ENCODE measurements at regions not wholly inside any gene's neighbourhood (a gene's known extent, or its start where the extent isn't known, plus 50 kb on each side); places are given as distances from the start of the nearest gene placed in this dataset.

DNA sequence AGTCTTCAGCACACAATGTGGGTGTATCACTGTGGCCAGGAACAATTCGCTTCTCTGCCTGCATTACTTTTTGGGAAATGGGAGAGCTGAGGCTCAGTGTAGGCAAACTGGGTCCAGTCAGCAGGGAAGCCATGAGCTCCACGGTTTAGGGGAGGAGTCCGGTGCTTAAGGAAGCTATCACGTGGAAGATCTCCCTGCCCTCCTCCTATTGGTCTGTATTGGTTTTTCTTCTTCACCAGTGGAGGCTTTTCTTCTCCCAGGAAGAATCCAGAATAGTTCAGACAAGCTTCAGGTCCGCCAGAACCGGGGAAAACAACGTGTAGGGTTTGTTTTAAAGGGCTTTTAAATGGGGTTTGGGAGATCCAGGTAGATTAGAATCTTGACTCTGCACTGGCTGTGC is 156.2 kb upstream of the CAMK1G start:
- no peak for TF ChIP-seq RAD21 (IDR thresholded peaks at IDR 0.05; ENCODE audit: low read depth)
- TF ChIP-seq TEAD4 (IDR thresholded peaks at IDR 0.05): no peak
- TF ChIP-seq ZBTB7A (IDR thresholded peaks at IDR 0.05; ENCODE audit: low read depth): no peak
- TF ChIP-seq CEBPB (IDR thresholded peaks at IDR 0.05): no peak
- TF ChIP-seq FOXM1 (IDR thresholded peaks at IDR 0.05; ENCODE audit: borderline replicate concordance, low read depth): no peak
- TF ChIP-seq CREB1 (IDR thresholded peaks at IDR 0.05; ENCODE audit: low read depth): no peak
- TF ChIP-seq NFIC (IDR thresholded peaks at IDR 0.05): no peak
- no peak for TF ChIP-seq YY1 (IDR thresholded peaks at IDR 0.05; ENCODE audit: low read depth)
- TF ChIP-seq, protein P1, sequence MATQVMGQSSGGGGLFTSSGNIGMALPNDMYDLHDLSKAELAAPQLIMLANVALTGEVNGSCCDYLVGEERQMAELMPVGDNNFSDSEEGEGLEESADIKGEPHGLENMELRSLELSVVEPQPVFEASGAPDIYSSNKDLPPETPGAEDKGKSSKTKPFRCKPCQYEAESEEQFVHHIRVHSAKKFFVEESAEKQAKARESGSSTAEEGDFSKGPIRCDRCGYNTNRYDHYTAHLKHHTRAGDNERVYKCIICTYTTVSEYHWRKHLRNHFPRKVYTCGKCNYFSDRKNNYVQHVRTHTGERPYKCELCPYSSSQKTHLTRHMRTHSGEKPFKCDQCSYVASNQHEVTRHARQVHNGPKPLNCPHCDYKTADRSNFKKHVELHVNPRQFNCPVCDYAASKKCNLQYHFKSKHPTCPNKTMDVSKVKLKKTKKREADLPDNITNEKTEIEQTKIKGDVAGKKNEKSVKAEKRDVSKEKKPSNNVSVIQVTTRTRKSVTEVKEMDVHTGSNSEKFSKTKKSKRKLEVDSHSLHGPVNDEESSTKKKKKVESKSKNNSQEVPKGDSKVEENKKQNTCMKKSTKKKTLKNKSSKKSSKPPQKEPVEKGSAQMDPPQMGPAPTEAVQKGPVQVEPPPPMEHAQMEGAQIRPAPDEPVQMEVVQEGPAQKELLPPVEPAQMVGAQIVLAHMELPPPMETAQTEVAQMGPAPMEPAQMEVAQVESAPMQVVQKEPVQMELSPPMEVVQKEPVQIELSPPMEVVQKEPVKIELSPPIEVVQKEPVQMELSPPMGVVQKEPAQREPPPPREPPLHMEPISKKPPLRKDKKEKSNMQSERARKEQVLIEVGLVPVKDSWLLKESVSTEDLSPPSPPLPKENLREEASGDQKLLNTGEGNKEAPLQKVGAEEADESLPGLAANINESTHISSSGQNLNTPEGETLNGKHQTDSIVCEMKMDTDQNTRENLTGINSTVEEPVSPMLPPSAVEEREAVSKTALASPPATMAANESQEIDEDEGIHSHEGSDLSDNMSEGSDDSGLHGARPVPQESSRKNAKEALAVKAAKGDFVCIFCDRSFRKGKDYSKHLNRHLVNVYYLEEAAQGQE (IDR thresholded peaks at IDR 0.05; ENCODE audit: low read depth): no peak
- TF ChIP-seq TAF1 (IDR thresholded peaks at IDR 0.05; ENCODE audit: low read depth): no peak

DNA sequence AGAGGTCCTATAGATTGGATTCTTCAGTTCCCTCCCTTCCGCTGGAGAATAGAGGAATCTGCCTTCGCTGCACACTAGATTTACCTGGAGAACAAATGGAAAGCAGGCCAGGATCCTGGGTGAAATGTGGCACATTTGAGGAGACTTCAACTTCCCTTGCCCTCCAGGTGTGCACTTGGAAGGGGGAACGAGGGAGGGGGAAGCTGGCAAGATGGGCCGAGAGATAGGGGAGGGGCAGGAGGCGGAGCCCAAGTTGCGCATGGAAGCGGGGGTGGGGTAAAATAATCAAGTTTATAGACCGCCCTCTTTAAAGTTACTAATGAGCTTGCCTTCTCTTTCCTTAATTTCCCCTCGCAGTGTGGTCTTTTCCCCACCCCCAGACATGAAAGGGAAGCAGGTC is 155.7 kb upstream of the CAMK1G start:
- TF ChIP-seq FOXM1 (IDR thresholded peaks at IDR 0.05; ENCODE audit: borderline replicate concordance, low read depth): no peak
- no peak for TF ChIP-seq ZBTB7A (IDR thresholded peaks at IDR 0.05; ENCODE audit: low read depth)
- TF ChIP-seq, protein P2, sequence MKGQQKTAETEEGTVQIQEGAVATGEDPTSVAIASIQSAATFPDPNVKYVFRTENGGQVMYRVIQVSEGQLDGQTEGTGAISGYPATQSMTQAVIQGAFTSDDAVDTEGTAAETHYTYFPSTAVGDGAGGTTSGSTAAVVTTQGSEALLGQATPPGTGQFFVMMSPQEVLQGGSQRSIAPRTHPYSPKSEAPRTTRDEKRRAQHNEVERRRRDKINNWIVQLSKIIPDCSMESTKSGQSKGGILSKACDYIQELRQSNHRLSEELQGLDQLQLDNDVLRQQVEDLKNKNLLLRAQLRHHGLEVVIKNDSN (IDR thresholded peaks at IDR 0.05): no peak
- no peak for TF ChIP-seq YY1 (IDR thresholded peaks at IDR 0.05; ENCODE audit: low read depth)
- TF ChIP-seq, protein P1 (IDR thresholded peaks at IDR 0.05; ENCODE audit: low read depth): no peak
- TF ChIP-seq RAD21 (IDR thresholded peaks at IDR 0.05; ENCODE audit: low read depth): no peak
- no peak for TF ChIP-seq TAF1 (IDR thresholded peaks at IDR 0.05; ENCODE audit: low read depth)
- TF ChIP-seq EGR1 (IDR thresholded peaks at IDR 0.05): no peak
- no peak for TF ChIP-seq CEBPB (IDR thresholded peaks at IDR 0.05)

DNA sequence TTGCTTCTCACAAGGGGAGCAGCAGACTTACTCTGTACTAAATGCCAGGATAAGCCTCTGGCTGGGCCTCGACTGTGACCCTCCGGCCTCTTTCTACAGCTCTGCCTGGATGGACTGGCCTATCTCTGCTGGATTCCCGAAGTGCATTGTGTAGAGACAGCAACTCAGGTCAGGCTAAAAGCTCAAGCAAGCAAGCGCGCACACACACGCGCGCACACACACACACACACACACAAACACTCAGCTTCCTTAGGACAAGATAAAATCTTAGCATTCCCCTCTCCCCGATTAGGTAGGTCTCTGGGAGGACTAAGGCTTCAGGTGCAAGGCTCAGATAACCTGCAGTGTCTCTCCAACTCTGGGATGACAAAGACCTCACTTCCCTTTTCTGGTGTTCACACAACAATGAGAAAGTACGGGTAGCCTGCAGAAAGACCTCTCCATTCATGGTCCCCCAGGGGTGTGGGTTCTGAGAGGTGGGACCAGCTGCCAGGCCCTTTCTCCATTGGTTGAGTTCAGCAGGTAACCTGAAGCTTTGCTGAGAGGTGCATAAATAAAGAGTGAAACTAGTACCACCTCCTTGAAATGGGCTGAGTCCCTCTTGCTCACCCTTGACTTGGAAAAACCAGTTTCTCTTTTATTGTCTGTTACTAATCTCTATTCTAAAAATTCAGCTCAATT is 155.1 kb upstream of the CAMK1G start:
- TF ChIP-seq EGR1 (IDR thresholded peaks at IDR 0.05): no peak
- no peak for TF ChIP-seq CEBPB (IDR thresholded peaks at IDR 0.05)
- no peak for TF ChIP-seq TCF12 (IDR thresholded peaks at IDR 0.05; ENCODE audit: low read depth)
- no peak for TF ChIP-seq CREB1 (IDR thresholded peaks at IDR 0.05; ENCODE audit: low read depth)
- TF ChIP-seq EP300 (IDR thresholded peaks at IDR 0.05; ENCODE audit: borderline replicate concordance): no peak
- no peak for TF ChIP-seq RAD21 (IDR thresholded peaks at IDR 0.05; ENCODE audit: low read depth)
- no peak for TF ChIP-seq ZBTB7A (IDR thresholded peaks at IDR 0.05; ENCODE audit: low read depth)
- TF ChIP-seq, protein P2 (IDR thresholded peaks at IDR 0.05): no peak
- no peak for TF ChIP-seq TEAD4 (IDR thresholded peaks at IDR 0.05)
- no peak for TF ChIP-seq FOXM1 (IDR thresholded peaks at IDR 0.05; ENCODE audit: borderline replicate concordance, low read depth)
- TF ChIP-seq TAF1 (IDR thresholded peaks at IDR 0.05; ENCODE audit: low read depth): no peak
- TF ChIP-seq YY1 (IDR thresholded peaks at IDR 0.05; ENCODE audit: low read depth): no peak
- TF ChIP-seq, protein P1 (IDR thresholded peaks at IDR 0.05; ENCODE audit: low read depth): no peak
- no peak for TF ChIP-seq NFIC (IDR thresholded peaks at IDR 0.05)
- TF ChIP-seq, protein P3, sequence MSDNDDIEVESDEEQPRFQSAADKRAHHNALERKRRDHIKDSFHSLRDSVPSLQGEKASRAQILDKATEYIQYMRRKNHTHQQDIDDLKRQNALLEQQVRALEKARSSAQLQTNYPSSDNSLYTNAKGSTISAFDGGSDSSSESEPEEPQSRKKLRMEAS (IDR thresholded peaks at IDR 0.05): no peak

DNA sequence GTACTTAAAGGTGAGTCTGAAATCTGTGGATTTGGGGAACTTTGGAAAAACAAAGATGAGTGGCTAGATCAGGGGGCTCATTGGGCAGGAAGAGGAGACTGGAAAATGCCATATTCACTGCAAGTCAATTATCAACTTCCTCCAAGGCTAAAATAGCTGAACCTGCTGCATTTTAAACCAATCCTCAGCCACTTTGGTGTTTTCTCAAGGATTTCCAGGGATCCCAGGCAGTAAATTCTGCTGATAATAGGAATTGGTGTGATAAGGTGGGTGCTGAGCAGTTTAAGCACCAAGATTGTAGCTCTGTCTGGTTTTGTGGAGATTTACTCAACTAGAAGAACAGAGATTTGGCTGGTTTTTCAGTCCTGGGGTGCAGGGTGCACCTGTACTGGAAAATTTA is 153.9 kb upstream of the CAMK1G start:
- TF ChIP-seq YY1 (IDR thresholded peaks at IDR 0.05; ENCODE audit: low read depth): no peak

DNA sequence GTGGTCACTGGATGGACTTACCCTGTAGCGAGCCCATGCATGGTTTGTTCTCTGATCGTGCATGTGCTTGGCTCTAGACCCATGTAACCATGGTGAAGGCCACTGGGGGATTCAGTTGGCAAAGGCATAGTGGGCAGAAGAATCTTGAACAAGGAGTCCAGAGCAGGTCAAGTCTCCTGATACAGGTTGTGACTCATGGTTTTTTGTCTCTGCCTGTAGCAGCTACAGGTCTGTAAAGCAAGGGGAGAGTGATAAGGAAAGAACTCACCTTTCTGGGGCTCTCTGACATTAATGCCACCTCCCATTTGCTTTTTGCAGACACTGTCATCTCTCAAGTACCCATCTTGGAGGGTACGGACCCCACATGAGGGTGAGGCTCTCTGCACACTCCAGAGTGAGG is 153.4 kb upstream of the CAMK1G start:
- TF ChIP-seq EP300 (IDR thresholded peaks at IDR 0.05; ENCODE audit: borderline replicate concordance): no peak
- TF ChIP-seq TAF1 (IDR thresholded peaks at IDR 0.05; ENCODE audit: low read depth): no peak
- TF ChIP-seq TEAD4 (IDR thresholded peaks at IDR 0.05): no peak
- TF ChIP-seq, protein P2 (IDR thresholded peaks at IDR 0.05): no peak
- TF ChIP-seq, protein P3 (IDR thresholded peaks at IDR 0.05): no peak
- no peak for TF ChIP-seq TCF12 (IDR thresholded peaks at IDR 0.05; ENCODE audit: low read depth)
- TF ChIP-seq CREB1 (IDR thresholded peaks at IDR 0.05; ENCODE audit: low read depth): no peak
- TF ChIP-seq, protein P1 (IDR thresholded peaks at IDR 0.05; ENCODE audit: low read depth): no peak
- no peak for TF ChIP-seq NFIC (IDR thresholded peaks at IDR 0.05)
- TF ChIP-seq CEBPB (IDR thresholded peaks at IDR 0.05): no peak
- TF ChIP-seq ZBTB7A (IDR thresholded peaks at IDR 0.05; ENCODE audit: low read depth): no peak
- TF ChIP-seq YY1 (IDR thresholded peaks at IDR 0.05; ENCODE audit: low read depth): no peak
- no peak for TF ChIP-seq RAD21 (IDR thresholded peaks at IDR 0.05; ENCODE audit: low read depth)

All from Ishikawa (cell line).